SKM-1 (cell line): ENCODE measurements at regions not wholly inside any gene's neighbourhood (a gene's known extent, or its start where the extent isn't known, plus 50 kb on each side); places are given as distances from the start of the nearest gene placed in this dataset.

Experiments
- DNase-seq: peaks from one replicate; lab custom pipeline; 2025; ENCODE audit not compliant: unreplicated experiment; lab: John Stamatoyannopoulos, UW

DNA sequence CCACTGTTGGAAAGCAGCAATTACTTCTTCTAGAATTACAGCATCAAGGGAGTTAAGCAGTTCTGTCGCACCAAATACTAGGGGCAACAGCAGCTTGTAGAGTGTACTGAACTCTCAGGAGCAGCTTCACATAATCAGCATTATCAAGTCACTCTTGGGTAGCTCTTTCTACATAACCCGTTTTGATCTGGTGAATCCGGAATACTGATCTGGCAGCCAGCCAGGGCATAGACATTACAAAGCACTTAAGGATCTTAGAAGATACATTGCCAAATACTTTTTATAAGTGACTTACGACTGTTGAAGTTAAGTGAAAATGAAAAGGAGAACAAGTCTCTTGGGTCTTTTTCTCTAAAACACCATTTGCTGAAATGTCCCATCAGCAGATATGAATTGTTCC, 73.2 kb upstream of the NETO1 start:
- no peak for DNase-seq

DNA sequence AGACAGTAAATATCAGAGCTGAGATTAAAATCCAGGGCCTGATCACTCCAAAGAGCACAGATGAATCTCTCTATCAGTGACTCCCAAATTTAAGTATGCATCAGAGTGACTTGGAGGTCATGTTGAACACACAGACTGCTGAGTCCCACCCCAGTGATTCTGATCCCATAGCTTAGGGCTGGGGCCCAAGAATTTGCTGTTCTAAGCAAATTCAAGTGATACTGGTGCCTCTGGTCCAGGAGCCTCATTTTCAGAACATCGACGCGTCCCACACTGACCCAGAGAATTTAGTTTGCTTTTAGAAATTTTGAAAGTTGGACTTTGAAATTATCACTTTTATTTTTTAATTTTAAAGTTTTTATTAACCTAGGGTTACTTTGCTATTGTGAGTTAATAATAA, 72.7 kb upstream of the NETO1 start:
- no peak for DNase-seq

DNA sequence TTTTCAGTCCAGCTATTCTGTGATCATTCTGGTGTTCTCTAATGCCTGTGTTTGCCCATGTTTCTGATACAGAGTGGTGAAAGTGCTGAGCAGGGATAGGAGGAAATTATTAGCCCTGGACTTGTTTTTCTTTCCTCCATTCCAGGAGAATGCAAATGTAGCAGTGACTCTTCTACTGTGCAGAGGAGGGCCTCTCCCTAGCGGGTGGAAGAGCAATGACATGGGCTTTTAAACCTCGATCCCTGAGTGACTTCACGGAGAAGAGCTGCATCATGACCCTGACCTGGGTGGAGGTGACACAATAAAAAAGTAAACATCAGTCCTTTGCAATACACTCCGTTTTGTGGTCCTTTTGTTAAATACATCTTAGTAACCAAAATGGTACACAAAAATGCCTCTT, 68.0 kb upstream of the NETO1 start:
- DNase-seq, result no peak

DNA sequence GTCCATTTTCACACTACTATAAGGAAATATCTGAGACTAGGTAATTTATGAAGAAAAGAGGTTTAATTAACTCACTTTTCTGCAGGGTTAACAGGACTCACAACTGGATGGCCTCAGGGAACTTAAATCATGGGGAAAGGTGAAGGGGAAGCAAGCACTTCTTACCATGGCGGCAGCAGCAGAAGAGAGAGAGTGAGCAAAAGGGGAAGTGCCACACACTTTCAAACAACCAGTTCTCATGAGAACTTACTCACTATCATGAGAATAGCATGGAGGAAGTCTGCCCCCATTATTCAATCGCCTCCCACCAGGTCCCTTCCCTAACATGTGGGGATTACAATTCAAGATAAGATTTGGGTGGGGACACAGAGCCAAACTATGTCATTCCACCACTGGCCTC, 55.1 kb upstream of the NETO1 start:
- no peak for DNase-seq
